OCI-LY7 (cell line): ENCODE measurements at regions not wholly inside any gene's neighbourhood (a gene's known extent, or its start where the extent isn't known, plus 50 kb on each side); places are given as distances from the start of the nearest gene placed in this dataset.
"Not testable (repeated sequence)": the region's sequence is repeated elsewhere in the genome, so short reads cannot be mapped to it uniquely, and the experiment has no call there.

ENCODE experiments used
- BruUV-seq: library from RNA; stranded (reverse); fragments of 400-500 nt; replicated peaks from 2 replicates; lab custom pipeline; 2021; lab: Mats Ljungman, UMichigan
- CTCF ChIA-PET: fragments of 300-600 bp; sonication (Branson Sonifier 250); formaldehyde crosslinking; loops from one replicate; lab custom pipeline; 2022; ENCODE audit warnings: antibody characterized with exemption; ENCODE audit not compliant: unreplicated experiment; lab: Charles Lee
- POLR2A ChIA-PET: fragments of 300-600 bp; sonication (Branson Sonifier 250); formaldehyde crosslinking; loops from one replicate; lab custom pipeline; 2022; ENCODE audit warnings: antibody characterized with exemption; lab: Charles Lee
- DNase-seq: peaks from one replicate; pipeline ENCODE4 v3.0.0-alpha.2; 2015; ENCODE audit warnings: low spot score
- H2AFZ ChIP-seq: fragments of 200-600 bp; sonication (generic), shearing (Covaris generic); 2 replicates; pipeline ENCODE4 v1.6.1; 2014; ENCODE audit warnings: mild to moderate bottlenecking, antibody characterized with exemption, low read length, moderate library complexity
- H3K27ac ChIP-seq: fragments of 200-600 bp; sonication (generic); 2 replicates; pipeline ENCODE4 v1.5.1; 2014; ENCODE audit warnings: mixed run types, low read depth, mild to moderate bottlenecking, moderate library complexity, low read length, inconsistent platforms; ENCODE audit not compliant: poor library complexity, severe bottlenecking
- H3K36me3 ChIP-seq: fragments of 200-600 bp; sonication (generic); 2 replicates; pipeline ENCODE4 v1.6.1; 2014; ENCODE audit warnings: mild to moderate bottlenecking, antibody characterized with exemption, low read length, moderate library complexity, mixed read lengths; ENCODE audit not compliant: insufficient read depth
- H3K4me1 ChIP-seq: fragments of 200-600 bp; sonication (generic); 2 replicates; pipeline ENCODE4 v1.5.1; 2014; ENCODE audit warnings: mild to moderate bottlenecking, low read length; ENCODE audit not compliant: insufficient read depth, poor library complexity, severe bottlenecking
- H3K4me2 ChIP-seq: fragments of 200-600 bp; sonication (generic); 2 replicates; pipeline ENCODE4 v1.6.1; 2014; ENCODE audit warnings: mild to moderate bottlenecking, low read length
- H3K4me3 ChIP-seq: fragments of 200-600 bp; sonication (generic); 2 replicates; pipeline ENCODE4 v1.5.1; 2014; ENCODE audit warnings: mild to moderate bottlenecking, low read depth, low read length; ENCODE audit not compliant: poor library complexity, severe bottlenecking
- H3K79me2 ChIP-seq: fragments of 200-600 bp; sonication (generic); 2 replicates; pipeline ENCODE4 v1.6.1; 2016; ENCODE audit warnings: low read depth, mild to moderate bottlenecking, low read length, moderate library complexity, mixed read lengths; ENCODE audit not compliant: insufficient read depth
- H3K9me2 ChIP-seq: fragments of 200-600 bp; sonication (generic); 2 replicates; pipeline ENCODE4 v1.6.1; 2016; ENCODE audit warnings: mild to moderate bottlenecking, low read length, mixed read lengths; ENCODE audit not compliant: insufficient read depth
- H3K9me3 ChIP-seq: fragments of 200-600 bp; sonication (generic); 2 replicates; pipeline ENCODE4 v1.6.1; 2014; ENCODE audit warnings: mild to moderate bottlenecking, mixed run types, low read length, mixed read lengths
- H4K20me1 ChIP-seq: fragments of 200-600 bp; sonication (generic); 2 replicates; pipeline ENCODE4 v1.6.1; 2014; ENCODE audit warnings: mild to moderate bottlenecking, antibody characterized with exemption, low read length, moderate library complexity, mixed read lengths; ENCODE audit not compliant: insufficient read depth
- intact Hi-C: fragments of 100-400 bp; cut with micrococcal nuclease; formaldehyde crosslinking; loops from one replicate; pipeline ENCODE4 v1.10.0; 2022; ENCODE audit not compliant: unreplicated experiment

GRCh38 chr9:62857280-62857679 lies 1667.4 kb downstream of the SPATA31A7 start:
- H3K4me2 ChIP-seq, H4K20me1 ChIP-seq, H3K36me3 ChIP-seq, H3K4me1 ChIP-seq, DNase-seq, H3K4me3 ChIP-seq, CTCF ChIA-PET, H3K27ac ChIP-seq, intact Hi-C loops, H3K79me2 ChIP-seq, BruUV-seq, POLR2A ChIA-PET, H2AFZ ChIP-seq, H3K9me2 ChIP-seq, H3K9me3 ChIP-seq: not testable (repeated sequence)

- H3K36me3 ChIP-seq, H3K4me1 ChIP-seq, H4K20me1 ChIP-seq, H3K4me2 ChIP-seq, BruUV-seq, H3K27ac ChIP-seq, H3K9me2 ChIP-seq, intact Hi-C loops, H3K9me3 ChIP-seq, H3K4me3 ChIP-seq, POLR2A ChIA-PET, H2AFZ ChIP-seq, DNase-seq, CTCF ChIA-PET, H3K79me2 ChIP-seq: not testable (repeated sequence)
These were observed 1668.4 kb downstream of the SPATA31A7 start for GRCh38 chr9:62858240-62858639.

GRCh38 chr9:62860939-62861860 lies 1671.4 kb downstream of the SPATA31A7 start:
- H3K9me2 ChIP-seq, POLR2A ChIA-PET, H3K4me3 ChIP-seq, H3K79me2 ChIP-seq, H3K4me2 ChIP-seq, BruUV-seq, DNase-seq, H2AFZ ChIP-seq, intact Hi-C loops, CTCF ChIA-PET, H3K4me1 ChIP-seq, H4K20me1 ChIP-seq, H3K27ac ChIP-seq, H3K36me3 ChIP-seq, H3K9me3 ChIP-seq: not testable (repeated sequence)

GRCh38 chr9:62862180-62862579 lies 1672.3 kb downstream of the SPATA31A7 start:
- H2AFZ ChIP-seq, H3K36me3 ChIP-seq, POLR2A ChIA-PET, DNase-seq, CTCF ChIA-PET, H3K9me3 ChIP-seq, H3K4me2 ChIP-seq, intact Hi-C loops, H3K4me1 ChIP-seq, BruUV-seq, H4K20me1 ChIP-seq, H3K9me2 ChIP-seq, H3K27ac ChIP-seq, H3K79me2 ChIP-seq, H3K4me3 ChIP-seq: not testable (repeated sequence)

GRCh38 chr9:62863319-62863718 lies 1673.5 kb downstream of the SPATA31A7 start:
- H3K4me3 ChIP-seq, H4K20me1 ChIP-seq, H3K36me3 ChIP-seq, DNase-seq, BruUV-seq, H3K79me2 ChIP-seq, H3K9me2 ChIP-seq, H3K4me1 ChIP-seq, H3K27ac ChIP-seq, CTCF ChIA-PET, POLR2A ChIA-PET, H3K4me2 ChIP-seq, intact Hi-C loops, H2AFZ ChIP-seq, H3K9me3 ChIP-seq: not testable (repeated sequence)

GRCh38 chr9:62863867-62864266 lies 1674.0 kb downstream of the SPATA31A7 start:
- H3K79me2 ChIP-seq, H3K4me2 ChIP-seq, H3K36me3 ChIP-seq, CTCF ChIA-PET, BruUV-seq, H3K27ac ChIP-seq, H3K9me2 ChIP-seq, H3K4me1 ChIP-seq, intact Hi-C loops, H3K9me3 ChIP-seq, H4K20me1 ChIP-seq, H3K4me3 ChIP-seq, POLR2A ChIA-PET, DNase-seq, H2AFZ ChIP-seq: not testable (repeated sequence)
